SK-N-MC (cell line): ENCODE measurements at regions not wholly inside any gene's neighbourhood (a gene's known extent, or its start where the extent isn't known, plus 50 kb on each side); places are given as distances from the start of the nearest gene placed in this dataset.

ENCODE experiments used
- EZH2 ChIP-seq: fragments of 200-600 bp; sonication (generic); IDR thresholded peaks from one replicate; pipeline ENCODE4 v1.6.1; 2017; ENCODE audit warnings: antibody characterized with exemption
- POLR2AphosphoS5 ChIP-seq: IDR thresholded peaks from 2 replicates; pipeline ENCODE4 v1.6.1; 2012; ENCODE audit warnings: mild to moderate bottlenecking, low read depth, low read length, borderline replicate concordance

GRCh38 chr3:189101594-189101993 lies 70.2 kb upstream of the TPRG1 start:
- TF ChIP-seq POLR2AphosphoS5 (no peak), EZH2 (no peak)
